ENCODE measurements at regions not wholly inside any gene's neighbourhood (a gene's known extent, or its start where the extent isn't known, plus 50 kb on each side); places are given as distances from the start of the nearest gene placed in this dataset.

- no peak overlapping the region for H3K18ac ChIP-seq (ENCODE audit: insufficient read length, low read depth, low read length)
- no peak overlapping the region for H2BK120ac ChIP-seq (ENCODE audit: low read depth, low read length, poor library complexity, severe bottlenecking)
- no peaks in the 10 kb centered on the region for H3K27me3 ChIP-seq (ENCODE audit: insufficient read depth, low read length)
- no peak overlapping the region for H3K56ac ChIP-seq (ENCODE audit: insufficient read length, low read depth, low read length)
- Mint-ChIP-seq H3K36me3 (ENCODE audit: insufficient read depth in 1 of 3, low read depth in 3 of 3) (peaks cover 0 to 12% (median 8%) of the 10 kb centered on the region in 3 experiments; a peak in 4 of 7 replicates), H3K27me3 (ENCODE audit: low read depth) (peaks cover 1% of the 10 kb centered on the region), H3K4me3 (no peak overlapping the region), H3K27ac (no peak overlapping the region), H3K9me3 (peaks cover 13% of the 10 kb centered on the region in 2 experiments; a peak in 3 of 5 replicates), H3K4me1 (no peaks in the 10 kb centered on the region)
- no peak overlapping the region for H3K4me2 ChIP-seq (ENCODE audit: insufficient read depth, insufficient read length, low read length)
- H4K91ac ChIP-seq (ENCODE audit: insufficient read length, low read depth, low read length), result no peak overlapping the region
- H3K27ac ChIP-seq (ENCODE audit: insufficient read length, low read depth, low read length), result no peak overlapping the region
- no peaks in the 10 kb centered on the region for H4K20me1 ChIP-seq (ENCODE audit: control insufficient read depth, insufficient read depth, insufficient read length)
- no CpG with 5 or more reads among the region's 3 CpGs for WGBS (ENCODE audit: extremely low coverage, insufficient read length, low lambda C conversion rate)
- DNase-seq, result no peak
- H2BK15ac ChIP-seq (ENCODE audit: low read depth, low read length), result no peak overlapping the region
- no peak overlapping the region for H2AFZ ChIP-seq (ENCODE audit: low read length)
- H3K23ac ChIP-seq (ENCODE audit: insufficient read length, low read depth, low read length), result no peak overlapping the region
- no peak overlapping the region for H4K8ac ChIP-seq (replicated peaks; ENCODE audit: insufficient read length, low read depth, low read length)
- H3K79me1 ChIP-seq (ENCODE audit: insufficient read depth, low read depth, low read length, poor library complexity, severe bottlenecking), result no peaks in the 10 kb centered on the region
- no peak overlapping the region for H2BK5ac ChIP-seq (ENCODE audit: insufficient read length, low read length)
- H3K4me1 ChIP-seq (ENCODE audit: insufficient read depth, low read length), result no peaks in the 10 kb centered on the region
- H2AK5ac ChIP-seq (ENCODE audit: insufficient read length, low read length), result no peak overlapping the region
- H4K5ac ChIP-seq (ENCODE audit: insufficient read length, low read depth, low read length), result no peak overlapping the region
- H3K9me3 ChIP-seq (ENCODE audit: control insufficient read depth, low read depth, low read length), result no peaks in the 10 kb centered on the region
- H3K14ac ChIP-seq (ENCODE audit: insufficient read depth, low read length), result no peak overlapping the region
- no peak overlapping the region for H3K4ac ChIP-seq (ENCODE audit: low read depth, low read length)
- H3K79me2 ChIP-seq (ENCODE audit: insufficient read depth, low read length), result no peaks in the 10 kb centered on the region
- no peak for TF ChIP-seq CTCF (conservative IDR thresholded peaks at IDR 0.05)
- H2BK12ac ChIP-seq (ENCODE audit: insufficient read length, low read depth, low read length), result no peak overlapping the region
- no peak overlapping the region for H3K9ac ChIP-seq (ENCODE audit: extremely low read depth, insufficient read length, low read length)
- H3T11ph ChIP-seq (ENCODE audit: low read length), result no peak overlapping the region
- H3K23me2 ChIP-seq (ENCODE audit: insufficient read length, low read depth, low read length, poor library complexity, severe bottlenecking), result no peaks in the 10 kb centered on the region
- no peak overlapping the region for H2BK20ac ChIP-seq (ENCODE audit: low read depth, low read length, poor library complexity, severe bottlenecking)
These were observed 150.4 kb upstream of the CCN2 start for GRCh38 chr6:132101535-132101934.
